Jurkat, Clone E6-1 (cell line): ENCODE measurements at regions not wholly inside any gene's neighbourhood (a gene's known extent, or its start where the extent isn't known, plus 50 kb on each side); places are given as distances from the start of the nearest gene placed in this dataset.
"Not testable (repeated sequence)": the region's sequence is repeated elsewhere in the genome, so short reads cannot be mapped to it uniquely, and the experiment has no call there.

Experiments
- DNase-seq: peaks from one replicate; pipeline ENCODE4 v3.0.0-alpha.2; 2011; ENCODE audit warnings: low read depth, low spot score
- H3K4me3 ChIP-seq: 2 replicates; pipeline ENCODE4 v1.5.1; 2011; ENCODE audit warnings: mild to moderate bottlenecking, low read length, control low read depth, moderate library complexity

- no peak for DNase-seq
- no peak overlapping the region for H3K4me3 ChIP-seq
These were observed 313.0 kb downstream of the CETN3 start for GRCh38 chr5:90096415-90097081.

GRCh38 chr5:90095292-90096060, 314.1 kb downstream of the CETN3 start:
- no peak for DNase-seq
- H3K4me3 ChIP-seq: no peak overlapping the region

GRCh38 chr5:90093751-90094485, 315.6 kb downstream of the CETN3 start:
- no peak for DNase-seq
- H3K4me3 ChIP-seq: no peak overlapping the region

- no peak overlapping the region for H3K4me3 ChIP-seq
- DNase-seq: no peak
These were observed 316.8 kb downstream of the CETN3 start for GRCh38 chr5:90092734-90093133.

- DNase-seq: no peak
- no peak overlapping the region for H3K4me3 ChIP-seq
These were observed 325.2 kb downstream of the CETN3 start for GRCh38 chr5:90084342-90084741.

DNA sequence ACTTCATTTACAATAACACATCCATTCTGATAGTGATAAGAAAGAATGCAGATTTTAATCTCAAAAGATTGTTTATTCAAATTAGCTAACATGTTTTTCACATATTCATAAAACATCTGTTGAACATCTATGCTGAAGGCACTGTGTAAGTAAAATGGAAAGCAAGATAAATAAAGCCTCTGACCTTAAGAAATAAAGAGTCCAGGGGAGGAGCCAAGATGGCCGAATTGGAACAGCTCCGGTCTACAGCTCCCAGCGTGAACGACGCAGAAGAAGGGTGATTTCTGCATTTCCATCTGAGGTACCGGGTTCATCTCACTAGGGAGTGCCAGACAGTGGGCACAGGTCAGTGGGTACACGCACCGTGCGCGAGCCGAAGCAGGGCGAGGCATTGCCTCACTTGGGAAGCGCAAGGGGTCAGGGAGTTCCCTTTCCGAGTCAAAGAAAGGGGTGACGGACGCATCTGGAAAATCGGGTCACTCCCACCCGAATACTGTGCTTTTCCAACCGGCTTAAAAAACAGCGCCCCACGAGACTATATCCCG, 336.5 kb downstream of the CETN3 start:
- DNase-seq: not testable (repeated sequence)

GRCh38 chr5:90071656-90072055, 337.9 kb downstream of the CETN3 start:
- DNase-seq: no peak
- H3K4me3 ChIP-seq: no peak overlapping the region

More for the DNA sequence above, 336.5 kb downstream of the CETN3 start:
- not testable (repeated sequence) for H3K4me3 ChIP-seq

DNA sequence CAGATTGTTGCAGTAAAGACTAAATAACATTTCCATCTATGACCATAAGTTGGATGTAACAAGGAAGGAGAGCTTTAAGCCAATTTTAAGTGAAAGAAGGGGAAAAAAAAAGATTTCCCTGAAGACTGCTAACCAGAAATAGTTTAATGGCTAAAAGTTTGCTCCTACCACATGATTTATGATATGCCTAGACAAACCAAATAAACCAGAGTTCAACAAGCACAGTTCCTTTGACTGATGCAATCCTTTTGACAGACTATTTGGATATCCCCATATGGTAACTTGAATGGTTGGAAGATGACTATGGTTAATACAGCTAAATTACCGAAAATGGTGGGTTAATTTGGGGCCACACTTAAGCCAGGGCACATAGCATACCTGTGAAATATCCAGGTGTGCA, 338.5 kb downstream of the CETN3 start:
- no peak overlapping the region for H3K4me3 ChIP-seq
- no peak for DNase-seq

DNA sequence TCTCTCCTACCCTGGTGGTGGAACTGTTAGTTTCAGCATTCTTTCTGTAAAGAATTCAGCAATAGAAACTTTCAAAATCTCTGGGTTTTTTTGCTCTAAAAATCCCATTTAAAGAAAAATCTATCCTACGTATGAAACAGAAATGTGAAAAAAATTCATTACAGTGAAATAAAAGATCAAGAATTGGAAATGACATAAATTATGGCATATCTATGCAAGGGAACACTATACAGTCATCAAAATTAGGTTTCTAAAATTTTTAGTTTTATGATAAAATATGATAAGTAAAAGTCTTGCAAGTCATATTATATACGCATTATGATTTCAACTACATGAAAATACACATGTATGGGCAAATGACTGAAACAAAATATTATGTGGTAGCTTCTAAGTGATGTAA, 342.6 kb downstream of the CETN3 start:
- no peak for DNase-seq
- H3K4me3 ChIP-seq: no peak overlapping the region

DNA sequence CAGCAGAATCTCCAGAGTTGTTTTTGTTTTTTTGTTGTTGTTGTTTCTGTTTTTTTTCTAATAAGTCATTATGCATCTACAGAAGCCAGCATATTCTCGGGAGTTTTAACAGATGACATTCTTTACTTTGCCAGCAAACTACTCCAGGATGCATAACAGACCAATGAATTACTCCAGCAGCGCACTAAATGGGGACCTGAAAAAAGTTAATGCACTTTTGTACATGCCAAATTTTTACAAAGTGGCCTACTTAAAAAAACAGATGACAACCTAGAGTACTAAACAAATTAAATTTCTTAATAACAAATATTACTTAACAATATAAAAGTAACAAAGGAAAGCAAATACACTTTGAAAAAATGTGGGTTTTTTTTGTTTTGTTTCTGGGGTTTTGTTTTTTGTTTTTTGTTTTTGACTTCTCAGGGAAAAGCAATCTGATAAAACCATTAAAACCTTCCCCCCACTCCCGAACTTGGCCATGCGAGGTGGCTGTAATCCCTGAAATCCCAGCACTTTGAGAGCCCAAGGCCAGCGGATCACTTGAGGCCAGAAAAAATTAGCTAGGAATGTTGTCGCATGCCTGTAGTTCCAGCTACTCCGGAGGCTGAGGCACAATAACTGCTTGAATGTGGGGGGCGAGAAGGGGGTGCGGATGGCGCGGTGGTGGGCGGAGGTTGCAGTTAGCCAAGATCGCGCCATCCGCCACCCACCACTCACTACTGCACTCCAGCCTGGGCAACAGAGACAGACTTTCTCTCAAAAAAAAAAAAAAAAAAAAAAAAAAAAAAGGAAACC, 352.4 kb downstream of the CETN3 start:
- no peak overlapping the region for H3K4me3 ChIP-seq
- no peak for DNase-seq

- H3K4me3 ChIP-seq: no peak overlapping the region
- DNase-seq: no peak
These were observed 353.7 kb downstream of the CETN3 start for GRCh38 chr5:90055831-90056328.

DNA sequence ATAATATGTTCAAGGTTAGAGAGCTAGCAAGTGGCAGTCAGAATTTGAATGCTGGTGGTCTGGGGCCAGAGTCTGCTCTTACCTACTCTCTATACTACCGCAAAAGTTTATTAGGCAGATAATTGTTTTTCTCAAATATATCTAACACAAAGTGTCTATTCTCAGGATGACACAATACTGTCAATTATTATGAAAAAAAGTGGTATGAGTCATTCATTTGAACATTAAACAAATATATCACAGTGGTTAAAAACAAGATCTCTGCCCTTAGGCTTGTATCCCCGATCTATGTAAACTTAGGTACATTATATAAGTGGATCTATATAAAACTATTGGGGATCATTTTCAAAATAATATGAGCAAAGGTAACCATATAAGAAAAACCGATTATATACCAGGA, 354.9 kb downstream of the CETN3 start:
- no peak for DNase-seq
- H3K4me3 ChIP-seq: no peak overlapping the region

- no peak for DNase-seq
- no peak overlapping the region for H3K4me3 ChIP-seq
These were observed 357.8 kb downstream of the CETN3 start for GRCh38 chr5:90051756-90052155.

GRCh38 chr5:90050103-90050502, 359.5 kb downstream of the CETN3 start:
- no peak overlapping the region for H3K4me3 ChIP-seq
- no peak for DNase-seq

DNA sequence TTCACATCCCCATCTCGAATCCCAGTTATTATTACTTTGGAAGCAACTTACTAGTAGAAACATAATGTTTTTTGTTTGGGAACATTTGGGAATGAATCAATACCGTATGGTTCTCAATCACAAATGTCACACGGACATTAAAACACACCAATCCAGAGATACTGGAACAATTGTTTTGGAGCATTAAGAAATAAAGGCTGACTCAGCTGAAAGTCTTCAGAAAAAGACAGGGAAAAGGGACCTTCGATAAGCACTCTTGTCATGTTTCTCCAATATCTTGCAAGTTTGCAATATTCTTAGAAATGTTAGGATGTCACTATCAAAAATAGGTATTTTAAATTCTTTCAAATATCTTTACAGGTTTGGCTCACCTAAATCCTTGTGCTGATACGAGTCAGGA, 362.4 kb downstream of the CETN3 start:
- no peak for DNase-seq

GRCh38 chr5:90040082-90040481, 369.5 kb downstream of the CETN3 start:
- not testable (repeated sequence) for DNase-seq

More for the DNA sequence above, 362.4 kb downstream of the CETN3 start:
- no peak overlapping the region for H3K4me3 ChIP-seq

GRCh38 chr5:90037646-90038045, 371.9 kb downstream of the CETN3 start:
- no peak for DNase-seq

More at GRCh38 chr5:90040082-90040481, 369.5 kb downstream of the CETN3 start:
- H3K4me3 ChIP-seq: not testable (repeated sequence)

GRCh38 chr5:90022711-90023053, 386.9 kb downstream of the CETN3 start:
- no peak for DNase-seq
- H3K4me3 ChIP-seq: no peak overlapping the region

More at GRCh38 chr5:90037646-90038045, 371.9 kb downstream of the CETN3 start:
- H3K4me3 ChIP-seq: no peak overlapping the region
